HG02981 (cell line): ENCODE measurements at regions not wholly inside any gene's neighbourhood (a gene's known extent, or its start where the extent isn't known, plus 50 kb on each side); places are given as distances from the start of the nearest gene placed in this dataset.

Source experiments
- ATAC-seq: cut with Tn5 transposase; IDR thresholded peaks from one replicate; pipeline ENCODE4 v1.9.1; 2021; ENCODE audit warnings: mild to moderate bottlenecking, moderate library complexity; ENCODE audit not compliant: unreplicated experiment

DNA sequence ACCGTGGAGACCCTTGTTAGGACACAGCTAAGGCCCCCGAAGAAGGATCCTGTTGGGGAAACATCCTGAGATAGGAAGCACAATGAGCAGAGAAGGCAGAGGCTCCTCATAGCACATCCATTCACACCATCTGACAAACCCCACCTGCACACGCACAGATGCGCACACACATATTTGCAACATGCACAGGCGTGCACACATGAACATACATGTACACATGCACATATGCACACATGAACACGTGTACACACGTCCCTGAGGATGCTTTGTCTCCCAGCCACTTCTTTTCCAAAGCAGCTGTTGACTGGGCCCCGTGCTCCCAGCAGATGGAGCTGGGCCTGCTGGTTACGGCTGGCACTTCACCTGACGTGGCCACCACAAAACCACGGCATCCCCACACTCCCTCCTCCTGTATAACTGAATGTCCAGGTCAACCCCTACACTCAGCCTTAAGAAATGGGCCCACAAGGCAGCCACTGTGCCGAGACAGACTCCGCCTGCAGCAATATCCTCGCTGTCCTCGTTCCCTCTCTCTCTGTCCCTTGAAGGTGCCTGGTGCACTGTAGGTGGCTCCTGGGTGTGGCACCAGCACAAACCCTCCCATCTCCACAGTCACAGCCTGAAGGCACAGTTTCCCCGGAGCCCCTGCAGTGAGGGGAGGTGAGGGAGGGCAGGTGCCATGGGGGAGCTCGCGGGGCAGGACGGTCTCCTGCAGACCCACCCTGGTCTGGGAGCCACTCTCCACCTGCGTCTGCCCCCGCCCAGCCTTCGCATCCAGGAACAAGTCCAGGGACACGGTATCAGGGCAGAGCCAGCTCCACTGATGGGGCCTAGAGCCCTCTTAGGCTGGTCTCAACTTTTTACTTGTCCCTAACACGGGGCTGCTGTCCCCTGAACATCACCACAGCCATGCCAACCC is 183.0 kb downstream of the RBFOX3 start:
- ATAC-seq = no peak

DNA sequence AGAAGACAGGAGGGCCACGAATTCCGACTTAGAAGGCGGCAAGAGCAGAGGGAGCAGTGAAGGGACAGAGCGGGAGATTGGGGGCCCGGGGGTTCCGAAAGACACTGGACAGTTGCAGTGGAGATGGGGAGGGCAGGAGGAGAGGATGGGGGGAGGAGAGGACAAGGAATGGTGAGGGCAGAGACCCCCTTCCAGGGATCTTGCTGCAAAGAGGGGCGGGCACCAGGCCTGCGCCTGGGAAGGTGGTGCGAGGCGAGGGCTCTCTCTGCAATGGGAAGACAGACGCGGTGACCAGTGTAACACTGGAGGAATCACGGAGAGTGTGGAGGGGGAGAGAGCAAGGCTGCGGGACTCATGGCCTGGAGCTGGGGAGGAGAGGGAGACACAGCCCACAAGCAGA is 185.2 kb downstream of the RBFOX3 start:
- no peak for ATAC-seq

DNA sequence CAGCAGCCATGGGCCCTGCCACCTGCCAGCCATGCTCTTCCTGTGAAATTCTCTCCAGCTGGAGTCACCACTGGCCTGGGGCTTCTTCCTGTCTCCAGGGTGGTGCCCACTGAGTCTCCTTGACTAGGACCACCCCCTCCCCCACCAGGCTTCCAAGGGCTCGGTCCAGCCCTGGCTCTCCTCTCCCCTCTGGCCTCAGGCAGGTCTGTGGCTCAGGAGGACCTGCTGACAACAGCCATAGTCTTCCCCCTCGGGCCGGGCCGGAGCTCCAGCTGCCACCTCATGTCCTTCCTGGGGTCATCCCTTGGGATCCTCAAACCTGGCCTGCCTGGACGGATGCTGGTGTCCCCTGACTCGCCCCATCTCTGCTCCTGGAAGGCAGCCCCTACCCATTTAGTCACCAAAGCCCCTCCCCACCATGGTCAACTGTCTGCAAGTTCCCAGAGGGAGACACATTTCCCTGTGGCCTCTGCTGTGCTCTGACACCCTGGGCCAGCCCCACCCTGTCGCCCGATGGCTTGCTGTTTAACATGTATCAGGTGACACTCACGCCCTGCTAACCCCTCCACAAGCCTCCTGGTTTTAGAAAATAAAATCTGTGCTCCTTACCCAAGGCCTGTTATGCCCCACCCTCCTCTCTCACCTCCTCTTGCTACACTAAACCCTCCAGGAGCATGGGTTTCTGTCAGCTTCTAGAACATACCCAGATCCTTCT is 186.2 kb downstream of the RBFOX3 start:
- ATAC-seq = no peak

DNA sequence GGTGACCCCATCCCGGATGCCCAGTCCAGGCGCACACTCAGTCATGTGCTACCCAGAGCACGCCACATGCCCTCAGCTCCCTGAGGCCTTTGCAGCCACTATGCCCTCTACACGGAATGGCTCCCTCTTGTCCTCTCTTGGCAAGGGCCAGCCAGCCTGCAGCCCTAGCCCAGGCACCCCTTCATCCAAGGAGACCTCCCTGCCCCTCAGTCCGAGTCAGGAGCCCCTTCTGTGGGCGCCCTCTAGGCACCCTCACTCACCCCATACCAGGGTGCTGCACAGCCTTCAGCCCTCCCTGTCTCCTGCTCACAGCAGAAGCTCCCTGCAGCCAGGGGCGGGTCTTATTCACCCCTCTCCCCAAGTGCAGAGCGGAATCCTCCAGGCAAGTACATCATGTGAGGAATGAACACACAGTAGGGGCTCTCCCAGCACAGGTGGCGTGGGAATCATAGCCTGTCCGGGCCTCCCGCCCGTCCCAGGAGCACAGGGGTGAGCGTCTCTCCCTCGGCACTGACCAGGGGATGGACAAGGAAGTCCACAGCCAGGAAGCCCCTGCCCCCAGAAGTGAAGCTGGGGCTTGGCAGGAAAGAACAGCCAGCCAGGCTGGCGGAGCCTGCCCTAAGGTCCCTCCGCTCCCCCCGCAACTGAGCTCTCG is 186.9 kb downstream of the RBFOX3 start:
- ATAC-seq = no peak

DNA sequence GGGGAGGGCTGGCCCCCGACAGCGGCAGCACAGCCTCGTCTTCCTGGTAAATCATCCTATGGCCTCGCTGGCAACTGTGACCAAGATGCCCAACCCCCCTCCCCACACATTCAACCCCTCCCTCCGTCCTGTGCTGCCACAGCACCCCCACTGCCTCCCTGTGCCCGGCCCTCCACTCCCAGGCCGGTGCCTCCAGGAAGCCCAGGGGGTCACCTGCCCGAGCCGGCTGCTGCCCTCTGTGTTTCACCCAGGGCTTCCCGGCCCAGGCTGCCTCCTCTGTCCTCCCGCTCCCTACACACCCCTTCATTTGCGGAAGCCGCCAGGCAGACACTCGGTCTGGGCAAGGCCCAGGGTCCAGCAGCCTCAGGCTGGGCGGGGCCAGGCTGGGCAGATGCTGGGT is 188.6 kb downstream of the RBFOX3 start:
- ATAC-seq = no peak

DNA sequence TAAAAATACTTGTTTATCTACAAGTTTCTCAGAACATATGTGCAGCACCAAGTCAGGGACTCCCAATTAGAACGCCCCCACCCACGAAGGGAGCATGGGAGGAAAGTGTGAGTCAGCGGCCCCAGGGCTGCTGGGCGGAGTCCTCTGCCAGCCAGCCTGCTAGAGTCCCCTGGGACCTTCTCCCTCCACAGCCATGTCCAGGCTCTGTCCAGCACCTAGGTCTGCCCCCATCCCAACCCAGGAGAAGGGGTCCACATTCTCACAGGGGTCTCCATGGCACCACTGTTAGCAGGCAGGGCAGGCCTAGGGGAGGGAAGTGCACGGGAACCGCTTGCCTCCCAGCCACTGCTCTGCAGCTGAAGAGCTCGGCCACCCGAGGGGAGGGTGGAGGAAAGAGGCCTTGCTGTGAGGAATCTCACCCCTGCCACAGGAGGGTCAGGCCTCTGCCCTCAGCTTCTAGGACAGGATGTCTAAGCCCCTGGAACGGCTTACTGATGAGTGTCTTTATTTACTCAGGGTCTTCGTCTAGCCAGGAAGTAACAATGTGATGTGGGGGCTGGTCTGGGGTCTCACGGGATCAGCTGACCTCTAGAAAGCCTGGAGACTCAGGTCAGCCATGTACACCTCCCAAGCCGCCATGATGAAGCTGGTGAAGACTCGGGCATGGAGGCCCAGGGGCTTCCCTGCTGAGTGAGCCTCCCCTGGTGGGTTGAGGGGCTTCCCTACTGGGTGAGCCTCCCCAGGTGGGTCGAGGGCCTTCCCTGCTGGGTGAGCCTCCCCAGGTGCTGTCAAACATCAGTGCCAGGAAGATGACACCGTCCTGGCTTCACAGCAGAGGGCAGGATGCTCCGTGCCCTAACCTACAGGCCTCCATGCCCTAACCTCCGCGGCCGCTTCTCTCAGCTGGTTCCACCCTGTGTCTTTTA is 190.3 kb downstream of the RBFOX3 start:
- ATAC-seq = no peak

DNA sequence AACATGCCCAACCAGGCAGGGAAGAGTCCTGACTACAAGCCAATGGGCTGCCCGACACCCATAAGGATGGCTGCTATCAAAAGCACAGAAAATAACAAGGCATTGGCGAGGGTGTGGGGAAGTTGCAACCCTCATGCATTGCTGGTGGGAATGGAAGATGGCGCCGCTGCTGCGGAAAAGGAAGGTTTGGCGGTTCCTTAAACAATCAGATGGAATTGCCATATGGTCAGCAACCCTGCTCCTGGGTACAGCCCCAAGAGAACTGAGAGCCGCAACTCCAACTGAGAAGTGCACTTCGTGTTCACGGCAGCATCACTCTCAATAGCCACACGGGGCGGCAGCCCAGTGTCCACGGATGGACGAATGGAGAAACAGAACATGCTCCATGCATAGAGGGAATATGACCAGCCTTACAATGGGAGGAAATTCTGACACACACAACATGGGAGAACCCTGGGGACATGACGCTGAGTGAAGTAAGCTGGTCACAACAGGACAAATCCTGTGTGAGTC is 193.3 kb downstream of the RBFOX3 start:
- ATAC-seq = no peak

DNA sequence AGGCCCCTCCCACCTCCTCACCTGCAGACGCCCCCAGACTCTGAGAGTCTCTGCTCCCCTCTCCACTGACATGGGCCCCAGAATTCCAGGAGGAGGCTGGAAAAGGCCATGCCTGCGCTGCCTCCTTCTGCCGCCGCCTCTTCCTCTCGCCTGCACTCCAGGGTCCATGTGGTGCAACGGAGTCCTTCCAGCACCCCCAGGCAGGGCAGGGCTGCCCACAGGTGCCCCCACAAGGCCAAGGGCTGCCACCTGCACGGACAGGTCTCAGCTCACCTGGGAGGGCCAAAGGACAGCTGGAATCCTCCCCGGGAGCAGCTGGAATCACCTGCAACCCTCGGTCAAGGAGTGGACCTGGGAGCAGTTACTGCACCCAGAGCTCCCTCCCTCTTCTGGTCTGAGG is 194.9 kb downstream of the RBFOX3 start:
- no peak for ATAC-seq

DNA sequence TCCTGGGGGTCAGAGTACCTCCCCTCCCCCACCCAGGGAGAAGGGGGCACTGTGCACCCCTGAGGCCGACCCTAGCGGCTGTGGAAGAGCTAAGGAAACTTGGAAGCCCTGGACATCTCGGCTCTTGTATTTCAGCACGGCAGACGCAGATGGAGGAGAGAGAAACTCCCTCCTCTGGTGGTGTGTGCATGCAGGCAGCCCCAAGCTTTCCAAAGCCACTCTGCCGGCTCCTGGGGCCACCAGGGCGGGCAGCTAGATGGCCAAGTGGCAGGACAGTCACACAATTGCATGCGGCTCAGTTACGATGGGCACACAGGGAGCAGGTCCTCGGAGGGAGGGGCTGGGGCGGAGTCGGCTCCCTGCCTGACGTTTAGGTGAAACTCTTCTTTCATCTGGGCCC is 195.5 kb downstream of the RBFOX3 start:
- ATAC-seq = no peak

DNA sequence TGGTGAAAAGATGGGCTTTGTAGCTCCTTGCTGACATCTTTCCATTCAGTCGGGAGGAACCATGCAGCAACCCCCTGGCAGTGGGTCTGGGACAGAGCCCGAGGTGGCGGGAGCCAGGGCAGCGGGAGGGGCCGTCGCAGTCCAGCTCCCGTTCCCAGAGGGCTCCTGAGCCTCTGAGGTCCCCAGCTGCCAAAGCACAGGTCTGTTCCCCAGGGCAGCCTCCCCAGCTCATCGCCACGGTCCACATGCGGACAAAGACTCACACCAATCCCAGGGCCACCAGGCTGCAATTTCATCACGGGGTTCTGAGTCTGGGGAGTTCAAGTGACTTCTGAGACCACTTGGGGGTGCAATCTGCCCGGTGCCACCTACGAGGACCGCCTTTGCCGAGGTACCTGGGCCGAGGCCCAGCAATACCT is 196.0 kb downstream of the RBFOX3 start:
- ATAC-seq = no peak

DNA sequence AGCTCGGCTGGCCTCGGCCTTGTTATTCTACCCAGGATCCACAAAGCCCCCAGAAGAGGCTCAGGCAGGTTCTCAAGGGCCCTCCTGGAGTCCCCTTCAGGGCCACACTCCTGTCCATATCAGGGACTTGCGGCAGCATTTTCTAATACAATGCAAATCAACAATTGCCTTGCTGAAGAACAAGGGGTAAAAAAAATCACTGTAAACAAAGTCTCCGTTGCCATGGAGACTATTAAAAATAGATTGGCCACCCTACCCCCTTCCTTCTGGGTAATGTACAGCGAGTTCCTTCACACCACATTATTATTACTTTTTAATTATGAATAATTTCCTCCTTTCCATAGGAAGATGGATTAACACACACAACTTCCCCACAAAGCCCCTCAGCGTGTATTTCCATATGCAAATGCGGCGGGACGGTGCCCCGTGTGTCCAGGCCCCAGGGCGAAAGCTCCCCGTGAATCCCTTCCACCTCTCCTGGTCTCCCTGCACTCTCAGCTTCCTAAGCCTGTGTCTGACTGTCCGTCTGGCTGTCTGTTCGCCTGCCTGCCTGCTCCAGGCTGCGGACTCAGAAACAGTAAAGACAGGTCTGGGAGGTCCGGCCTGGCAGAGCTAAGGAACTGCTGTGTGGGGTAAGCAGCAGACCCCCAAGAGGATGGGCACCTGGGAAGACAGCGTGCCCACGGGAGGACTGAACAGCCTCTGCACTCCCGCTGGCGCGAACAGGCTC is 196.6 kb downstream of the RBFOX3 start:
- ATAC-seq = no peak

DNA sequence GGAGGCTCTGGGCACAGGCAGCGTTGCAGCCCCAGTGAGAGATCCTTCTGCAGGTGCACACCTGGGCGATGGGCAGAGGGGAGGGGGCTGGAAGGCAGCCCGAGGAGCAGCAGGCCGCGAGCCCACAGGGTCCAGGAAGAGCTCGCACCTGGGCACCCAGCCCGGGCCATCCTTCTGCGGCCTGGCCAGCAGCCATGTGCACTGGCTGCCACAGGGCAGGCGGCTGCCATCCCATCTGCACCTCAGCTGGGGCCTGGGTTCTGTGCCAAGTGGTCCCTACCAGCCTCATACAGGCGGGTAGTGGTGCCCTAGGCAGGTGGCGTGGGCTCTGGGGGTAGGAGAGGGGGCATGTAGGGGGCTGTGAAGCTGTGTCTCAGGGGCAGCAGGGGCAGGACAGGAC is 197.2 kb downstream of the RBFOX3 start:
- no peak for ATAC-seq

DNA sequence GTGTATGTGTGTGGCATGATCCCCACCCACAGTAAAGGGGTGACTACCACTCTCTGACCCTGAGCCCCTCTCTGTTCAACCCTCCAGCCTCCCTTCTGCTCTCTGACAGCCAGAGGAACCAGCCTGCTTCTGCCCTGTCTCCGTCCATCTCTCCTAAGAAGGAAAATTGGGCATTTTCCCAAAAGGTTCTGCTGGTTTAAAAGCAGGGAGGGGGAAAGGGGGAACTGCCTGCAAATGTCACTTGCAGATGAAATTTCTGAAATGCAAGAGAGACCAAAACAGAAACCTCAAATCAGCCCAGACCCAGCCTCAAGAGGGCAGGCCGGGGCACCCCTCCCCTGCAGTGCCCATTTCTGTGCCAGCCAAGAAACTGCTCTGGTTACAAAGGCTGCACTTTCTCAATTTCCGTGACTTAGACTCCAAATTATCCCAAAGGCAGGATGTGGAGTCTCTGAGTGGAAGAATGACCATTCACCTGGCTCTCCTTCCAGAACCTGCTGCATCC is 197.9 kb downstream of the RBFOX3 start:
- no peak for ATAC-seq

DNA sequence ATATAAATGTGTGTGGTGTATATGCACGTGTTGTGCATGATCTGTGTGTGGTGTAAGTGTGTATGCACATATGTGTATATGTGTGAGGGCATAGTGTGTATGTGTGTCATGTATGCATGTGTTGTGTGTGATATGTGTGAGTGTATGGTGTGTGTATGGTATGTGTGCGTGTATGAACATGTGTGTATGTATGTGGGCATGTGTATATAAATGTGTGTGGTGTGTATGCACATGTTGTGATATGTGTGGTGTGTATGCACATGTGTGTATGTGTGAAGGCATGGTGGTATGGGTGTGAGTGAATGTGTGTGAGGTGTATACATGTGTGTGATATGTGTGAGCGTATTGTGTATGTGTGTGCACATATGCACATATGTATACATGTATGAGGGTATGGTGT is 198.7 kb downstream of the RBFOX3 start:
- ATAC-seq = no peak

DNA sequence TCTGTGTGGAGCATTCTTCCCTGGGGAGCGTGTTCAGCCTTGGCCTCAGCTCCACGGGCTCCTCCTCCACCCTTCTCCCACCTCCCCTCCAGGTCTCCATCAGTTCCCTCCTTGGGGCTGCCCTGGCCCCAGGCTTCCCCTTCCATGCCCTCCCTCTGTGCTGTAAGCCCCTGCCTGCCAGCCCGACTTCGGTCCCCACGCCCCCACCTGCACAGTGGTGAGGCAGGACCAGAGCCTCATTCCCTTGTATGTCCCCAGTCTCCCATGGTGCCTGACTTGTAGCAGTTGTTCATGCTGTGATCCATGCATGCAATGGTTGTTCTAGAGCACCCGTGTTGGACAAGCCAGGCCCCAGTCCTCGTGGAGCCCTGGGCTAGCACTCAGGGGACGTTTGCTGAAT is 199.4 kb downstream of the RBFOX3 start:
- ATAC-seq = no peak

DNA sequence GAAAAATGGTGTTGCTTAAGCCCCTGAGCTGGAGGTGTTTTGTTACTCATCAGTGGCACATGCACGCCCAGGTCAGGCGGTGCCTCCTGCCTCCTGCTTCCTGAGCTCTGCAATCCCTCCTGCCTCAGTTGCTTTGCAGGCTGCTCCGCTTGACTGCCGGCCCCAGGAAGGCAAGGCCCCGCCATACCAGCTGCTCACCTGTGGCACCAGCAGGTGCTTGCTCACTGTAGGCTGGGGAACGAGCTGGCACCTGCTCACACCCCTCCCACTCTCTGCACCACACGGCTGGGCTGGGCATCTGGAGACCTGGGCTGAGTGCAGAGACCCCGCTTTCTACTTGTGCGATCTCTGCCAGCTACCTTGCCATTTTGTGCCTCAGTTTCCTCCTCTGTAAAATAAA is 200.2 kb downstream of the RBFOX3 start:
- no peak for ATAC-seq

DNA sequence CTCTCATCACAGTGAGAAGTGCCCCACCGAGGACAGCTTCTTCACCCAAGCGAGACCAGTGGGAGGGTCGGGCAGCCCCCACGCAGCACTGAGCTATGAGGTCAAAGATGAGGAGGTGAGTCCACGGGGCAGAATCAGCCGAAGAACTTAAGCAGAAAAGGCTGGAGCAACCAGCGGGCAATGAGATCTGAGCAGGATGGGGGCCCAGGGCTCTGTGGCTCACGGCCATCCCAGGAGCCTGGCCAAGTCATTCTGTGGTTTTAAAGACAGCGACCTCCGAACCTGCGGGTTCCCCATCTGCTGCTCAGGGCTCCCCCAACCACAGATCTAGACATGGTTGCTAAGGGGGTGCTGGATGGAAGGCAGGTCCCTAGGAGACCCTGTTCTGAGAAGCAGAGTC is 202.6 kb downstream of the RBFOX3 start:
- ATAC-seq = no peak

DNA sequence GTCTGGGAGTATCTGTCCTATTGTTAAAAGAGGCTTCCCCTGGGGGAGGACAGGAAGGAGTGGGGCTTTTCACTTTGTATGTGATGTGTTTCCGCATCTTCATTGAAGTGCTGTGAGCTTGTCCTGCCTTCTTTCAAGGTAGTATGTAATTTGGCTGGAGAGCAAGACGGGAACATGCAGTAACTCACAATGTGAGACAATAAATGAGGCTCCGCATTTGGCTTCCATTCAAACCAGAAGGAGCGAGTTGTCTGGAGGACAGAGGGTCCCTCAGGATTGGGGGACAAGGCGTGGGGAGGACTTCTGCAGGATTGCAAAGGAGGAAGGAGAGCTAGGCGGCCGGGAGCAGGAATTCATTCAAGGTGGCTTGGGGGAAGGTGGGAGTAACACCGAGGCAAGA is 203.5 kb downstream of the RBFOX3 start:
- ATAC-seq = no peak

DNA sequence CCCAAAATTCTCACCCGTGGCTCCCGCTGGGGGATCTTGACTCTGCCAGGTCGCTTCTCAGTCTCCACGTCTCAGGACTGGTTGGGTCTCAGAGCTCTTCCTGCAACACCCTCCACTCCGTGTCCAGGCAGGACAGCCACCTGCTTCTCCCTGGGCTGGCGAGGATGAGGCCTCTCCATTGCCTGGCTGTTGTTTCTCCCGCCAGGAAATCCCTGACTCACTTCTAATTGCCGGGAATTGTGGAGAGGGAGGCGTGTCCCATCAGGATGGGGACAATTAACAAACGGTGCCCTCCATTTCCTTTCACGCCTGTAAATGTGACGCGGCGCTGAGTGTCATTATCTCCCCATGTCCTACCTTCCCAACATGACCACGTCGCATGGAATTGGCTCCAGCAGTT is 204.5 kb downstream of the RBFOX3 start:
- ATAC-seq = no peak

DNA sequence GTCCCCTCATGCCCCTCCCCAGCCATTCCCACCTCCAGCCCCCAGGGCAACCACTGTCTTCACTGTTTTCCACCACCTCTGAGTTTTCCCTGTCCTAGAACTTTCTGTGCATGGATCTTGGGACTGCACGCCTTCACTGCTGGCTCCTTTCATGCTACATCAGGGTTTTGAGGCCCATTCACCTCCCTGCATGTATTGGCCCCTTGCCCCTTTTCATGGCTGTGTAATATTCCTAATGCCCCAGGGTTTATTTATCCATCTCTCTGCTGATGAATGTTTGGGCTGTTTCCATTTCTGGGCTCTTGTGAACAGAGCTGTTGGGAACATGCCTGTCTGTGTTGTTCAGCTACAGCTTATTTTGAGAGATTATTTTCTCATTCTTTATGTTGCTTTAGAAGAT is 205.0 kb downstream of the RBFOX3 start:
- ATAC-seq = no peak
